Gastroesophageal sphincter (tissue), 4 donors: ENCODE measurements at regions not wholly inside any gene's neighbourhood (a gene's known extent, or its start where the extent isn't known, plus 50 kb on each side); places are given as distances from the start of the nearest gene placed in this dataset.

Experiments
- ATAC-seq: fragments of 150-250 bp; one replicate; pipeline ENCODE4 v1.9.1; 2016; ENCODE audit warnings: mild to moderate bottlenecking, moderate library complexity
- H3K27ac ChIP-seq, 4 donors: fragments of 200-600 bp; sonication (generic) in 3 of 4; 1 replicate in 3 of 4; 2 replicates in 1 of 4; pipeline ENCODE4 v1.5.1; 2016 to 2019
- H3K27me3 ChIP-seq: fragments of 200-600 bp; sonication (generic); one replicate; pipeline ENCODE4 v1.5.1; 2019
- H3K36me3 ChIP-seq, 2 donors: fragments of 200-600 bp; sonication (generic); one replicate each; pipeline ENCODE4 v1.5.1; 2019; ENCODE audit warnings: control low read depth in 1 of 2
- H3K4me1 ChIP-seq, 3 donors: fragments of 200-600 bp; sonication (generic); 1 replicate in 2 of 3; 2 replicates in 1 of 3; pipeline ENCODE4 v1.5.1; 2016 to 2019; ENCODE audit warnings: control low read depth in 2 of 3
- H3K4me3 ChIP-seq, 2 donors: fragments of 200-600 bp; sonication (generic); one replicate each; pipeline ENCODE4 v1.5.1; 2019; ENCODE audit warnings: mild to moderate bottlenecking in 1 of 2, moderate library complexity in 1 of 2
- H3K9me3 ChIP-seq, 3 donors: fragments of 200-600 bp; sonication (generic); one replicate each; pipeline ENCODE4 v1.5.1; 2017 to 2019; ENCODE audit warnings: control low read depth in 2 of 3
- EP300 ChIP-seq: sonication (generic); formaldehyde crosslinking; IDR thresholded peaks from one replicate; pipeline ENCODE4 v1.6.1; 2017; ENCODE audit warnings: antibody characterized with exemption, mild to moderate bottlenecking
- POLR2A ChIP-seq, 2 donors: fragments of 450-650 bp; IDR thresholded peaks; one replicate each; pipeline ENCODE4 v1.6.1; 2017; ENCODE audit warnings: antibody characterized with exemption in 2 of 2, mild to moderate bottlenecking in 2 of 2, moderate library complexity in 1 of 2
- POLR2AphosphoS5 ChIP-seq: sonication (generic); formaldehyde crosslinking; IDR thresholded peaks from one replicate; pipeline ENCODE4 v1.6.1; 2017; ENCODE audit warnings: antibody characterized with exemption
- WGBS, 2 donors: methylation state at CpG; one replicate each; pipeline ENCODE4 v1.1.5; 2018; ENCODE audit warnings: low coverage in 1 of 2; 5-methylcytosine and 5-hydroxymethylcytosine counted together
- TF ChIP-seq, protein P1 (sequence below), 4 experiments: fragments of 200-600 bp in 2 of 4; fragments of 450-650 bp in 2 of 4; sonication (generic) in 1 of 4; IDR thresholded peaks; one replicate each; pipeline ENCODE4 v1.5.1; 2017 to 2019; ENCODE audit warnings: antibody characterized with exemption in 4 of 4, mild to moderate bottlenecking in 2 of 4, moderate library complexity in 2 of 4

DNA sequence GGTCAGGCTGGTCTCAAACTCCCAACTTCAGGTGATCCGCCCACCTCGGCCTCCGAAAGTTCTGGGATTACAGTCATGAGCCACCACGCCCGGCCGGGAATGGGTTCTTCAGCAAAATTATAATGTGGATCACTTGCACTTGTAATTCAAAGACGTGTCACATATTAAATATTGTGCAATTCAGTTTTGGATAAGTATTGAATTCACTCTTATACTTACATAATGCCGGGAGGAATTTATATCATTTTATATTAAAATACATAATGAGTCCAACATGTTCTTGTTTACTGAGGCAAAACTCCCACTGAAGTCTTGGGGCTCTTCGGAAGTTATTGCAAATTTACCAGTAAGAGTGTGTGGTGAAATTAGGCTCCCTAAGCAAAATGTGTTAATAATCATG lies 635.2 kb upstream of the LUZP2 start:
- no peak overlapping the region for H3K27ac ChIP-seq
- no peaks in the 10 kb centered on the region for H3K36me3 ChIP-seq
- 90 to 96% methylated on average over 6 to 9 of the region's 9 CpGs for WGBS, 2 donors
- no peak overlapping the region for H3K4me3 ChIP-seq
- no peaks in the 10 kb centered on the region for H3K4me1 ChIP-seq
- ATAC-seq = no peak
- H3K9me3 ChIP-seq = no peaks in the 10 kb centered on the region
- TF ChIP-seq POLR2A (IDR thresholded peaks at IDR 0.05) (no peak), EP300 (no peak), POLR2AphosphoS5 (no peak)
- TF ChIP-seq, protein P1, sequence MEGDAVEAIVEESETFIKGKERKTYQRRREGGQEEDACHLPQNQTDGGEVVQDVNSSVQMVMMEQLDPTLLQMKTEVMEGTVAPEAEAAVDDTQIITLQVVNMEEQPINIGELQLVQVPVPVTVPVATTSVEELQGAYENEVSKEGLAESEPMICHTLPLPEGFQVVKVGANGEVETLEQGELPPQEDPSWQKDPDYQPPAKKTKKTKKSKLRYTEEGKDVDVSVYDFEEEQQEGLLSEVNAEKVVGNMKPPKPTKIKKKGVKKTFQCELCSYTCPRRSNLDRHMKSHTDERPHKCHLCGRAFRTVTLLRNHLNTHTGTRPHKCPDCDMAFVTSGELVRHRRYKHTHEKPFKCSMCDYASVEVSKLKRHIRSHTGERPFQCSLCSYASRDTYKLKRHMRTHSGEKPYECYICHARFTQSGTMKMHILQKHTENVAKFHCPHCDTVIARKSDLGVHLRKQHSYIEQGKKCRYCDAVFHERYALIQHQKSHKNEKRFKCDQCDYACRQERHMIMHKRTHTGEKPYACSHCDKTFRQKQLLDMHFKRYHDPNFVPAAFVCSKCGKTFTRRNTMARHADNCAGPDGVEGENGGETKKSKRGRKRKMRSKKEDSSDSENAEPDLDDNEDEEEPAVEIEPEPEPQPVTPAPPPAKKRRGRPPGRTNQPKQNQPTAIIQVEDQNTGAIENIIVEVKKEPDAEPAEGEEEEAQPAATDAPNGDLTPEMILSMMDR (IDR thresholded peaks at IDR 0.05) = no peak
- no peaks in the 10 kb centered on the region for H3K27me3 ChIP-seq

DNA sequence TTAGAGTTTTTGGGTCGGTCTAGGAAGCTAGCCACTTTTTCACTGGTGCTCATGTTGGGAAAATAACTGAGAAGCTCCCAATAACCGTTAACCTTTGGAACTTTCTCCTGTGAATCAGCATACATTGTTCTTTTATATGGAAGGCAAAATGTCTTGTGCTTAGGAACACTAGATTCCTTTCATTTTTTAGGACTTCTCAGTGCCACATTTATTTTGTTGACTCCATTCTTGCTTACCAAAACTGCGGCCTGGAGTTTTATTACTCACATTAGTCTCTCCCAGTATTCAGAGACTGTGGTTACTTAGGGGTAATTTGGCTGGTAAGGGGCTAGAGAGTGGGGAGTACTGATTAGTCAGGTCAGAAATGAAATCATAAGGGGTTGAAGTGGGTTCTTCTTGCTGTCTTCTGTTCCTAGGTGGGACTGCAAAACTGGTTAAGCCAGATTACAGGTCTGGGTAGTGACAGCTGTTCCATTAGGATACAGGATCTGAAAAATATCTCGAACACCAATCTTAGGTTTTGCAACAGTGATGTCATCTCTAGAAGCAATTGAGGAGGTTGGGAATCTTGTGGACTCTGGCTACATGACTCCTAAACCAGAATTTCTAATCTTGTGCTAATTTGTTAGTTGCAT lies 631.4 kb upstream of the LUZP2 start:
- H3K27me3 ChIP-seq = no peaks in the 10 kb centered on the region
- no peaks in the 10 kb centered on the region for H3K9me3 ChIP-seq
- no peaks in the 10 kb centered on the region for H3K36me3 ChIP-seq
- 78 to 86% methylated on average over 4 of the region's 4 CpGs for WGBS, 2 donors
- no peak overlapping the region for H3K27ac ChIP-seq
- H3K4me3 ChIP-seq = no peak overlapping the region
- TF ChIP-seq EP300 = no peak
- TF ChIP-seq POLR2AphosphoS5 = no peak
- TF ChIP-seq, protein P1 (IDR thresholded peaks at IDR 0.05) = no peak
- no peak for TF ChIP-seq POLR2A (IDR thresholded peaks at IDR 0.05)
- no peak for ATAC-seq
- H3K4me1 ChIP-seq = no peaks in the 10 kb centered on the region

DNA sequence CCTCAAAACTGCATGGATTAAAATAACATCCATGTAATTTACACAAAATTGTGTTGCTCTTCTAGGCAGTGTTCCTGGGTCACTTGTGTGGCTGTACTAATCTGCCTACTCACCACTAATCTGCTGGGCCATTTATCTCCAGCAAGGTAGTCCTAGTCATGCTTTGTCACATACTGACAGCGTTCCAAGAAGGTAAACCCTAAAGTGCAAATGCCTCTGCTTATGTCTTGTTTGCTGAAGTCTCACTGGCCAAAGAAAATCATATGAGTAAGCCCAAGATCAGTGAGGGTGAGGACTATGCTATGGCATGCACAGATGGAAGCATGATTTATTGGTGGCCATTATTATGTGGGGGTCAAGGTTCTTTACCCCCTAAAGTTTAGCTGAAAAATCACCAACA lies 630.2 kb upstream of the LUZP2 start:
- Histone ChIP-seq H3K27ac (no peak overlapping the region), H3K27me3 (no peaks in the 10 kb centered on the region), H3K4me3 (no peak overlapping the region), H3K4me1 (no peaks in the 10 kb centered on the region), H3K9me3 (no peaks in the 10 kb centered on the region), H3K36me3 (no peaks in the 10 kb centered on the region)
- 71% methylated on average over 1 of the region's 1 CpG; no CpG with 5 or more reads in 1 of the 2 donors for WGBS, 2 donors
- ATAC-seq = no peak
- TF ChIP-seq POLR2AphosphoS5 (no peak), POLR2A (IDR thresholded peaks at IDR 0.05) (no peak), EP300 (no peak)
- TF ChIP-seq, protein P1 (IDR thresholded peaks at IDR 0.05) = no peak

DNA sequence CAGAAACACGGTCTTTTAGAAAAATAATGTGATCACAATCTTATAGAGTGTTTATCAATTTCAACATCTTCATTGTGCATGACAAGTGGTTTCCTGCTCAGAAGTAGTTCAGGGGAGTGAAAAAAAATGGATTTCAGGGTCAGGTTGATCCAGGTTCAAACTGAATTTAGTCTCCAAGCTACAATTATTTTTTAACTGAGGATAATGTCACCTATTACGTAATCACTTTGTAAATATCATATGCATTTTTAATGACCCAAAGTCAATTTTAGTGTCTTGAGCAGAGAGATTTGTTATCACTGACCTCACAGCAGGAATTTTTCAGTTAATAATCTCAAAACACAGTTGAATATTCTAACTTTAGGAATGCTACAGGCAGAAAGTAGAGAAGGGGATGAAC lies 627.2 kb upstream of the LUZP2 start:
- Histone ChIP-seq H3K4me3 (no peak overlapping the region), H3K9me3 (no peaks in the 10 kb centered on the region), H3K27me3 (no peaks in the 10 kb centered on the region), H3K36me3 (no peaks in the 10 kb centered on the region), H3K4me1 (no peaks in the 10 kb centered on the region), H3K27ac (no peak overlapping the region)
- no peak for ATAC-seq
- TF ChIP-seq EP300 (no peak), POLR2AphosphoS5 (no peak), POLR2A (IDR thresholded peaks at IDR 0.05) (no peak)
- TF ChIP-seq, protein P1 (IDR thresholded peaks at IDR 0.05) = no peak
- WGBS, 2 donors = 90 to 92% methylated on average over 2 of the region's 2 CpGs

DNA sequence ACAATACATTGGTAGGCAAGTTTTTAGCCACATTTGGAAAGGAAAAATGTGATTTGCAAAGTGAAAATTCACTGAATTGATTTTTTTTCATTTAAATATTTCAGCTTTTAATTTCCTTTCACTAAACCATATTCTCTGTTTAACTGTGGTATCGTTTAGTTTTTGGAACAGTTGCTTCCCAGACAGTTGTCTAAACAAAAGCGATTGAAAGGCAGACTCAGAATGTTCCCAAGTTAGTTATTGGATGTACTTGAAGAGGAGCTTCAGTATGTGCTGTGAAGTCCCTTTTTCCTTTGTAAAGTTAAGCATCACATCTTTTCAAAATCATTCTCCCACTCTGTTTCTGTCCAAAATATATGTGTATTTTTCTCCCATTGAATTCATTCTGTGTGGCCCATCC lies 623.4 kb upstream of the LUZP2 start:
- no peak for ATAC-seq
- H3K4me3 ChIP-seq = no peak overlapping the region
- WGBS, 2 donors = 37 to 39% methylated on average over 2 of the region's 2 CpGs
- H3K9me3 ChIP-seq = no peaks in the 10 kb centered on the region
- H3K27ac ChIP-seq = no peak overlapping the region
- H3K27me3 ChIP-seq = no peaks in the 10 kb centered on the region
- H3K36me3 ChIP-seq = no peaks in the 10 kb centered on the region
- TF ChIP-seq POLR2AphosphoS5 (no peak), POLR2A (IDR thresholded peaks at IDR 0.05) (no peak)
- no peaks in the 10 kb centered on the region for H3K4me1 ChIP-seq
